Mucosa of rectum (tissue), 2 donors: ENCODE measurements at regions not wholly inside any gene's neighbourhood (a gene's known extent, or its start where the extent isn't known, plus 50 kb on each side); places are given as distances from the start of the nearest gene placed in this dataset.
"Not testable (repeated sequence)": the region's sequence is repeated elsewhere in the genome, so short reads cannot be mapped to it uniquely, and the experiment has no call there.

Experiments
- H3K27ac ChIP-seq, 2 donors: one replicate each; pipeline ENCODE4 v1.7.0; 2013; ENCODE audit warnings: inconsistent platforms in 2 of 2, low read depth in 2 of 2, low read length in 2 of 2
- H3K27me3 ChIP-seq, 2 donors: one replicate each; pipeline ENCODE4 v1.7.0; 2013; ENCODE audit warnings: low read length in 2 of 2; ENCODE audit not compliant: control insufficient read depth in 2 of 2, insufficient read depth in 2 of 2
- H3K36me3 ChIP-seq, 2 donors: one replicate each; pipeline ENCODE4 v1.7.0; 2013; ENCODE audit warnings: low read length in 2 of 2; ENCODE audit not compliant: control insufficient read depth in 2 of 2, insufficient read depth in 2 of 2
- H3K4me1 ChIP-seq, 2 donors: one replicate each; pipeline ENCODE4 v1.7.0; 2013; ENCODE audit warnings: low read length in 2 of 2, mild to moderate bottlenecking in 1 of 2; ENCODE audit not compliant: control insufficient read depth in 2 of 2, insufficient read depth in 2 of 2
- H3K4me3 ChIP-seq, 2 donors: one replicate each; pipeline ENCODE4 v1.7.0; 2013; ENCODE audit warnings: low read length in 2 of 2
- H3K9ac ChIP-seq, 2 donors: one replicate each; pipeline ENCODE4 v1.7.0; 2013; ENCODE audit warnings: low read length in 2 of 2, low read depth in 1 of 2, mild to moderate bottlenecking in 1 of 2
- H3K9me3 ChIP-seq, 2 donors: one replicate each; pipeline ENCODE4 v1.7.0; 2013; ENCODE audit warnings: low read length in 2 of 2; ENCODE audit not compliant: control insufficient read depth in 2 of 2
- donor health status: healthy.
- donor health status: Normal muscosa, but diverticular disease.

DNA sequence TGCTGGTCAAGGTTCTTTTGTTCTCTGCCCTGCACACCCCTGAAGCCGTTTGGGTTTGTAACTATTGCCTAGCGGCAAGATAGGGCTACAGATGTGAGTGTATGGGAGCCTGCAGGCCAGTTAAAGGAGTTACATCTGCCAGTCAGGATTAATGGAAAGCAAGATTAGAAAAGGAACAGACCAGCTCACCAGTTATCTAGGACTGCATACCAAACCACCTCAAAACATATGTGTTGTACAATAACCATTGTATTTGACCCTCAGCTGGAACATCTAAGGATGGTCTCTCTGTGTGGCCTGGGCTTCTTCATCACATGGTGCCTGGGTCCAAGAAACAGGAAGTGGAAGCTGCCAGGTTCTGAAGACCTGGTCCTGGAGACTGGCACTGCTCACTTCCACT lies 52.5 kb upstream of the FBXO28 start:
- no peaks in the 10 kb centered on the region for H3K36me3 ChIP-seq
- H3K9me3 ChIP-seq = no peaks in the 10 kb centered on the region
- H3K27me3 ChIP-seq = no peaks in the 10 kb centered on the region
- H3K27ac ChIP-seq = no peak overlapping the region
- H3K4me3 ChIP-seq = no peak overlapping the region
- H3K4me1 ChIP-seq = peaks cover 18 to 29% of the 10 kb centered on the region in 2 donors
- no peak overlapping the region for H3K9ac ChIP-seq

DNA sequence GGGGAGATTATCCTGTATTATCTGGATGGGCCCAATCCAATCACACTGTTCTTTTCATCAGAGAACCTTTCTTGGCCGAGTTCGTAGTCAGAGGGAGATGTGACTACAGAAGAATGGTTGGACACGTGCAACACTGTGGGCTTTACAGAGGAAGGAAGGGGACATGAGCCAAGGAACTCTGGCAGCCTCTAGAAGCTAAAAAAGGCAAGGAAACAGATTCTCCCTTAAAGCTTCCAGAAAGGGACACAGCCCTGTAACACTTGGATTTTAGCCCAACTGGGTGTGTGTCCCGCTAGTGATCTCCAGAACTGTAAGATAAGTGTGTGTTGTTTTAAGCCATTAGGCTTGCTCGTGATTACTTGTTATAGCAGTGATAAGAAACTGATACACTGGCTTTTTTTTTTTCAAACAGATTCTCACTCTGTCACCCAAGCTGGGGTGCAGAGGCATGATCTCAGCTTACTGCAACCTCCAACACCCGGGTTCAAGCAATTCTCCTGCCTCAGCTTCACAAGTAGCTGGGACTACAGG lies 53.9 kb upstream of the FBXO28 start:
- Histone ChIP-seq H3K36me3 (no peaks in the 10 kb centered on the region), H3K4me1 (peaks cover 8 to 20% of the 10 kb centered on the region in 2 donors), H3K27me3 (no peaks in the 10 kb centered on the region), H3K9me3 (no peaks in the 10 kb centered on the region), H3K27ac (no peak overlapping the region), H3K9ac (no peak overlapping the region), H3K4me3 (no peak overlapping the region)

DNA sequence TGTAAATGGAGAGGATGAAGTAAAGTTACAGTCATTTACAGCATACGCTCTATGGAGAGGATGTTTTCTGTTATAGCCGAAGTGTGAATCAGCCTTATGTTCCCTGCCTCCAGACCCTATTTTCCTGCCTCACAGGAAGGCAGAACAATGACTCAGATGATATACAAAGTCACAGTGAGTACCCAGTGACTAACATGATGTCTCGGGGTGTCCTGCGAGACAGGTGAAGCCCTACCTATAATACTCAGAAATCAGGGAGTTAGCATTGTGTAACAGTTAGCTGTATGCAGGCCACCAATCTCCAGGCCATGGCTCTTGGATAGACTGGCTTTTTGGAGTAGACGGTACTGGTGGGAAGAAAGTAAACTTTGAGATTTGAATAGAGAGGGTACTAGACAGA lies 55.6 kb upstream of the FBXO28 start:
- no peaks in the 10 kb centered on the region for H3K36me3 ChIP-seq
- H3K9ac ChIP-seq = no peak overlapping the region
- H3K9me3 ChIP-seq = no peaks in the 10 kb centered on the region
- H3K27ac ChIP-seq = no peak overlapping the region
- H3K27me3 ChIP-seq = no peaks in the 10 kb centered on the region
- no peak overlapping the region for H3K4me3 ChIP-seq
- H3K4me1 ChIP-seq = peaks cover 6 to 10% of the 10 kb centered on the region in 2 donors

DNA sequence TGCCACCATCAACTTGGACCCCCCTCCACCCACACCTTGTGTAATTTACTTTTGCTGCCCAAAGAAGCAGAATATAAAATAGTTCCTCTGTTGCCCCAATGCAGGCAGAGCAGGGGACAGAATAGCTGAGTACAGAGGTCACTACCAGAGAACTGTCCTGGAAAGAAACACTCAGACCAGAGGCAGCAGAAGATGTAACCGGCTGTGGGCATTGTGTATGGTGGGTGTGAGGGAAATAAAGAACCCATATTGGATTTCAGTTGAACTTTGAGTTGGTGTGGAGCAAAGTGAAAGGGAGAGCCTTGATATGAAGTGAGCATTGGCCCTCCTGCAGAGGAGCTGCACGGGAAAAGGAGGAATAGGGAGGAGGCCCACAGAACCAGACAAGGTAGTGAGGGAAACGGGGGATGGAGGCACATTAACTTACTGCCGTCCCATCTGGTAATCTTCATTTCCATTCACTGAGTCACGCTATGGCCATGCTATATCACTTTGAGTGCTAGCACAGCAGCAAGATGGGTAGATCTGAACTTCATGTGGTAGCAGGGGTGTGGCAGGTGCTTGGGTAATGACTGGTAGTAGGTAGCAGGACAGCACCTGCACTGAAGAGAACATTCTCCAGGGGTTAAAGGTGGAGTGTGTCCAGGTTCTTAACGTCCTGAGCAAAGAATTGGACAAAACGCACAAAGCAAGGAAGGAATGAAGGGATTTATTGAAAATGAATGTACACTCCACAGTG lies 56.3 kb upstream of the FBXO28 start:
- H3K27me3 ChIP-seq = no peaks in the 10 kb centered on the region
- H3K9me3 ChIP-seq = no peaks in the 10 kb centered on the region
- H3K27ac ChIP-seq = no peak overlapping the region
- H3K4me3 ChIP-seq = no peak overlapping the region
- no peaks in the 10 kb centered on the region for H3K36me3 ChIP-seq
- no peak overlapping the region for H3K9ac ChIP-seq
- H3K4me1 ChIP-seq = peaks cover 3 to 8% of the 10 kb centered on the region in 2 donors

DNA sequence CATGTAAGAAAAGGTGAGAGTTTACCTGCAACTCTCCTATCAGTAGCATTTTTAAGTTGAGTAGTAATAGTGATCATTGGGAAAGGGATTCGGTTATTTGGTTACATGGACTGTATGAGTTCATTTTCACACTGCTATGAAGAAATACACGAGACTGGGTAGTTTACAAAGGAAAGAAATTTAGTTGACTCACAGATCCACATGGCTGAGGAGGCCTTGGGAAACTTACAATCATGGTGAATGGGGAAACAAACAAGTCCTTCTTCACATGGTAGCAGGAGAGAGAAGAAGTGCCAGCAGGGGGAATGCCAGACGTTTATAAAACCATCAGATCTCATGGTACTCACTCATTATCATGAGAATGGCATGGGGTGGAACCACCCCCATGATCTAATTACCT lies 59.3 kb upstream of the FBXO28 start:
- no peaks in the 10 kb centered on the region for H3K9me3 ChIP-seq
- no peak overlapping the region for H3K9ac ChIP-seq
- H3K4me1 ChIP-seq = peaks cover 3 to 9% of the 10 kb centered on the region in 2 donors
- no peaks in the 10 kb centered on the region for H3K36me3 ChIP-seq
- no peaks in the 10 kb centered on the region for H3K27me3 ChIP-seq
- H3K4me3 ChIP-seq = no peak overlapping the region
- H3K27ac ChIP-seq = no peak overlapping the region

DNA sequence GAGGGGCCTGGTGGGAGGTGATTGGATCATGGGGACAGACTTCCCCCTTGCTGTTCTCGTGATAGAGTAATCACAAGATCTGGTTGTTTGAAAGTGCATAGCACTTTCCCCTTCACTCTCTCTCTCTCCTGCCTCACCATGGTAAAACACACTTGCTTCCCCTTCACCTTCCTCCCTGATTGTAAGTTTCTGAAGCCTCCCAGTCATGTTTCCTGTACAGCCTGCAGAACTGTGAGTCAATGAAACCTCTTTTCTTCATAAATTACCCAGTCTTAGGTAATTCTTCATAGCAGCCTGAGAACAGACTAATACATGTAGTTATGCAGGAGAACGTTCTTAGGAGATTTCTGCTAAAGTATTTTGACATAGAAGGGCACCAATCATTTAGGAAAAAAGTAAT lies 59.9 kb upstream of the FBXO28 start:
- Histone ChIP-seq H3K9ac (no peak overlapping the region), H3K27me3 (no peaks in the 10 kb centered on the region), H3K4me1 (peaks cover 3 to 9% of the 10 kb centered on the region in 2 donors), H3K4me3 (no peak overlapping the region), H3K36me3 (no peaks in the 10 kb centered on the region), H3K27ac (no peak overlapping the region), H3K9me3 (no peaks in the 10 kb centered on the region)

DNA sequence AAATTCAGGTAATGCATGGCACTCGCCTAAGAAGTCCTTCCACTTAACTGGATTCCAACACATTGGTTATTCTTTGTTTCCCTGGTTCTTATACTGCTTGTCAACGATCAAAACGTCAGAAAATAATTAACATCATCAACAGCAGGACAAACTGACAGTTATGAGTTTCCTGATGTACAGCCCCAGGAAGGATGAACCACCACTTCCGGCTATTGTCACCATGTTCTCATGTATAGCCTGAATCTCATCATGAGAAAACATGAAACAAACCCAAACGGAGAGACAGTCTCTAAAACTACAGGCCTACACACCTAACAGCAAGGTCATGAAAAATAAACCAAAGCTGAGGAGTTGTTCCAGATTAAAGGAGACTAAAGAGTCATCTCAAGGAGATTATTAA lies 60.5 kb upstream of the FBXO28 start:
- Histone ChIP-seq H3K9me3 (no peaks in the 10 kb centered on the region), H3K36me3 (no peaks in the 10 kb centered on the region), H3K27me3 (no peaks in the 10 kb centered on the region), H3K4me1 (peaks cover 3 to 9% of the 10 kb centered on the region in 2 donors), H3K27ac (no peak overlapping the region), H3K9ac (no peak overlapping the region), H3K4me3 (no peak overlapping the region)

DNA sequence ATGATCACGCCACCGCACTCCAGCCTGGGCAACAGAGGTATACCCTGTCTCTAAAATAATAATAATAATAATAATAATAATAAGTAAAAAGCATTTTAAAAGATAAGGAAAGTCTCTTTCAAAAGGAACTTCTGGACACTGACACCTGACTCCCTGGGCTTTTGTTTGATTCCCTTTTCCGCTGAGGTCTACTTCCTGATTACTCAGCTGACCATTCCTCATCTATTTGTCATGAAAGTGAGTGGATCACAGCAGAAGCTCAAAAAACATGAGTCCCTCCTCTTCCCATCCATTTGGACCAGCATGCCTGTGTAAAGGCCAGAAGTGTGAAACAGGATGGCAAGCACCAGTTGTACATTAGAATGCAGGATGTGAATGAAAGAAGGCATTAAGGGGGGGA lies 61.1 kb upstream of the FBXO28 start:
- H3K9ac ChIP-seq = no peak overlapping the region
- H3K27me3 ChIP-seq = no peaks in the 10 kb centered on the region
- H3K4me3 ChIP-seq = no peak overlapping the region
- H3K36me3 ChIP-seq = no peaks in the 10 kb centered on the region
- peaks cover 2 to 9% of the 10 kb centered on the region in 2 donors for H3K4me1 ChIP-seq
- no peak overlapping the region for H3K27ac ChIP-seq
- no peaks in the 10 kb centered on the region for H3K9me3 ChIP-seq

DNA sequence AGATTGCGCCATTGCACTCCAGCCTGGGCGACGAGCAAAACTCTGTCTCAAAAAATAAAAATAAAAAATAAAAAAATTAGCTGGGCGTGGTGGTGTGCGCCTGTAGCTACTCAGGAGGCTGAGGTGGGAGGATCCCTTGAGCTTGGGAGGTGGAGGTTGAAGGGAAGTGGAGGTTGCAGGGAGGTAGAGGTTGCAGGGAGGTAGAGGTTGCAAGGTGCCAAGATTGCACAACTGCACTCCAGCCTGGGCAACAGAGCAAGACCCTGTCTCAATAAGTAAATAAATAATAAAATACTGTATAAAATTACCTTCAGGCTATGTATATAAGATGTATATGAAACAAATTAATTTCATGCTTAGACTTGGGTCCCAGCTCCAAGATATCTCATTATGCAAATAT lies 62.1 kb upstream of the FBXO28 start:
- H3K27me3 ChIP-seq, H3K36me3 ChIP-seq, H3K9me3 ChIP-seq, H3K27ac ChIP-seq, H3K4me1 ChIP-seq, H3K9ac ChIP-seq, H3K4me3 ChIP-seq: not testable (repeated sequence)

DNA sequence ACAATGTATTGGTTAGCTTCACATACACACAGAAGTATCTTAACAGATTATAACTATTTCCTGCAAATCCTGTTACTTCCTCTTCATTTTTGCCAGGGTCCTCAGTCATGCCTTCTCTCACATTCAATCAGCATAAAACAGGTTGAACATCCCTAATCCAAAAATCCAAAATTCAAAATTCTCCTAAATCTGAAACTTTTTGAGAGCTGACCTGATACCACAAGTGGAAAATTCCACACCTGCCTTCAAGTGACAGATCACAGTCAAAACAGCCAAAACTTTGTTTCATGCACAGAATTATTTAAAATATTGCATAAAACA lies 62.9 kb upstream of the FBXO28 start:
- Histone ChIP-seq H3K27ac (no peak overlapping the region), H3K27me3 (no peaks in the 10 kb centered on the region), H3K4me3 (no peak overlapping the region), H3K9me3 (no peaks in the 10 kb centered on the region), H3K36me3 (no peaks in the 10 kb centered on the region), H3K4me1 (peaks cover 0 to 2% of the 10 kb centered on the region in 2 donors), H3K9ac (no peak overlapping the region)
